ENCODE measurements at regions not wholly inside any gene's neighbourhood (a gene's known extent, or its start where the extent isn't known, plus 50 kb on each side); places are given as distances from the start of the nearest gene placed in this dataset.

GRCh38 chr15:36185438-36185837, 394.0 kb upstream of the CDIN1 start:
- TF ChIP-seq CTCF (conservative IDR thresholded peaks at IDR 0.05; ENCODE audit: low read depth, low read length) (no peak), POLR2A (IDR thresholded peaks at IDR 0.05; ENCODE audit: low read depth, low read length) (no peak), FOS (IDR thresholded peaks at IDR 0.05; ENCODE audit: low read depth, low read length) (no peak), USF2 (IDR thresholded peaks at IDR 0.05; ENCODE audit: low read depth, low read length) (no peak), CEBPB (IDR thresholded peaks at IDR 0.05; ENCODE audit: low read depth, low read length) (no peak), RAD21 (IDR thresholded peaks at IDR 0.05; ENCODE audit: low read length) (no peak), MAFK (IDR thresholded peaks at IDR 0.05; ENCODE audit: low read depth, low read length) (0 out of 2 replicates have a peak, but pooled peaks have one; percentile 14), MAZ (IDR thresholded peaks at IDR 0.05; ENCODE audit: borderline replicate concordance, low read depth, low read length) (no peak), NFE2L2 (IDR thresholded peaks at IDR 0.05; ENCODE audit: low read depth, low read length) (no peak), CHD1 (IDR thresholded peaks at IDR 0.05; ENCODE audit: low read depth, low read length) (no peak), SMC3 (IDR thresholded peaks at IDR 0.05; ENCODE audit: low read depth, low read length) (no peak)

Data from IMR-90 (cell line).